GM23338 (cell line): ENCODE measurements at regions not wholly inside any gene's neighbourhood (a gene's known extent, or its start where the extent isn't known, plus 50 kb on each side); places are given as distances from the start of the nearest gene placed in this dataset.

Source experiments
- ATAC-seq: fragments of 200-7000 bp; cut with Tn5 transposase; 3 replicates; pipeline ENCODE4 v1.9.1; 2020
- DNase-seq: peaks from one replicate; pipeline ENCODE4 v3.0.0-alpha.2; 2015; ENCODE audit warnings: low spot score
- H2AFZ ChIP-seq: fragments of 200-600 bp; sonication (generic); 2 replicates; pipeline ENCODE4 v1.8.0; 2016; ENCODE audit warnings: antibody characterized with exemption, mild to moderate bottlenecking, moderate library complexity
- H3F3A ChIP-seq: fragments of 200-600 bp; sonication (generic); replicated peaks from 2 replicates; pipeline ENCODE4 v1.8.0; 2017; ENCODE audit warnings: antibody characterized with exemption, mixed run types, low read depth
- H3K27ac ChIP-seq: fragments of 200-600 bp; sonication (generic); 2 replicates; pipeline ENCODE4 v1.6.1; 2016; ENCODE audit warnings: low read depth
- H3K27me3 ChIP-seq: fragments of 200-600 bp; sonication (generic); 2 replicates; pipeline ENCODE4 v1.8.0; 2016; ENCODE audit warnings: mild to moderate bottlenecking, mixed run types, moderate library complexity; ENCODE audit not compliant: insufficient read depth
- H3K36me3 ChIP-seq: fragments of 200-600 bp; sonication (generic); 2 replicates; pipeline ENCODE4 v1.8.0; 2016; ENCODE audit warnings: mild to moderate bottlenecking; ENCODE audit not compliant: insufficient read depth
- H3K4me1 ChIP-seq: fragments of 200-600 bp; sonication (generic); 2 replicates; pipeline ENCODE4 v1.8.0; 2016; ENCODE audit warnings: mild to moderate bottlenecking, moderate library complexity; ENCODE audit not compliant: insufficient read depth
- H3K4me2 ChIP-seq: fragments of 200-600 bp; sonication (generic); 2 replicates; pipeline ENCODE4 v1.7.1; 2017; ENCODE audit warnings: mixed run types
- H3K4me3 ChIP-seq: fragments of 200-600 bp; sonication (generic); 2 replicates; pipeline ENCODE4 v1.6.1; 2016; ENCODE audit warnings: mixed run types
- H3K79me2 ChIP-seq: fragments of 200-600 bp; sonication (generic); replicated peaks from 2 replicates; pipeline ENCODE4 v1.8.0; 2017; ENCODE audit warnings: mild to moderate bottlenecking; ENCODE audit not compliant: insufficient read depth
- H3K9me2 ChIP-seq: fragments of 200-600 bp; sonication (generic); 2 replicates; pipeline ENCODE4 v1.8.0; 2017; ENCODE audit not compliant: insufficient read depth
- H4K20me1 ChIP-seq: fragments of 200-600 bp; sonication (generic); replicated peaks from 2 replicates; pipeline ENCODE4 v1.8.0; 2017; ENCODE audit warnings: mild to moderate bottlenecking; ENCODE audit not compliant: insufficient read depth
- H3K27ac Mint-ChIP-seq: 2 replicates; pipeline ENCODE4 v1.8.0; 2020; ENCODE audit warnings: inconsistent platforms, mild to moderate bottlenecking, moderate library complexity, mixed read lengths
- H3K27me3 Mint-ChIP-seq: 3 replicates; pipeline ENCODE4 v1.8.0; 2022; ENCODE audit warnings: low read depth, mild to moderate bottlenecking, moderate library complexity, mixed read lengths, inconsistent platforms; ENCODE audit not compliant: insufficient read depth, poor library complexity
- H3K36me3 Mint-ChIP-seq: 3 replicates; pipeline ENCODE4 v1.8.0; 2021; ENCODE audit warnings: low read depth, mild to moderate bottlenecking, inconsistent platforms, moderate library complexity, mixed read lengths
- H3K4me1 Mint-ChIP-seq: 3 replicates; pipeline ENCODE4 v1.8.0; 2020; ENCODE audit warnings: mild to moderate bottlenecking, inconsistent platforms, mixed read lengths
- H3K4me3 Mint-ChIP-seq: 3 replicates; pipeline ENCODE4 v1.8.0; 2021; ENCODE audit warnings: moderate library complexity, mild to moderate bottlenecking, inconsistent platforms, mixed read lengths
- H3K9me3 Mint-ChIP-seq: 3 replicates; pipeline ENCODE4 v1.8.0; 2020; ENCODE audit warnings: moderate library complexity, mild to moderate bottlenecking, inconsistent platforms, mixed read lengths
- CREB1 ChIP-seq: fragments of 250-450 bp; sonication (Bioruptor Pico); IDR thresholded peaks from 2 replicates; pipeline ENCODE4 v1.5.0; 2020; ENCODE audit warnings: low read depth, mild to moderate bottlenecking, moderate library complexity
- EZH2 ChIP-seq: fragments of 200-600 bp; sonication (generic); IDR thresholded peaks from one replicate; pipeline ENCODE4 v1.8.0; 2017; ENCODE audit warnings: antibody characterized with exemption, mild to moderate bottlenecking, low read depth; ENCODE audit not compliant: unreplicated experiment
- JUNB ChIP-seq: IDR thresholded peaks from one replicate; pipeline ENCODE4 v1.6.1; 2016; ENCODE audit warnings: antibody characterized with exemption; ENCODE audit not compliant: unreplicated experiment
- NANOG ChIP-seq: IDR thresholded peaks from 2 replicates; pipeline ENCODE4 v1.6.1; 2016; ENCODE audit warnings: antibody characterized with exemption, borderline replicate concordance
- POLR2AphosphoS5 ChIP-seq: IDR thresholded peaks from 2 replicates; pipeline ENCODE4 v1.6.1; 2016; ENCODE audit warnings: antibody characterized with exemption, low read depth
- ZNF331 ChIP-seq: fragments of 250-450 bp; sonication (Bioruptor Pico); IDR thresholded peaks from 2 replicates; pipeline ENCODE4 v1.5.0; 2020; ENCODE audit warnings: low read depth, mild to moderate bottlenecking, moderate library complexity
- ZNF462 ChIP-seq: fragments of 250-450 bp; sonication (Bioruptor Pico); IDR thresholded peaks from 2 replicates; pipeline ENCODE4 v1.5.0; 2020; ENCODE audit warnings: mild to moderate bottlenecking, moderate library complexity
- TF ChIP-seq, protein P1 (sequence below): IDR thresholded peaks from one replicate; pipeline ENCODE4 v1.6.1; 2018; ENCODE audit warnings: antibody characterized with exemption; ENCODE audit not compliant: unreplicated experiment
- TF ChIP-seq, protein P2 (sequence below), 2 experiments: fragments of 200-600 bp in 1 of 2; sonication (generic) in 1 of 2; conservative IDR thresholded peaks; 2 replicates each; pipeline versions ENCODE4 v1.5.1 to v1.6.1; 2016 to 2017; ENCODE audit warnings: antibody characterized with exemption in 2 of 2, low read depth in 2 of 2, mild to moderate bottlenecking in 2 of 2, moderate library complexity in 1 of 2

GRCh38 chr4:22949161-22949855 lies 256.6 kb downstream of the GBA3 start:
- TF ChIP-seq, protein P1, sequence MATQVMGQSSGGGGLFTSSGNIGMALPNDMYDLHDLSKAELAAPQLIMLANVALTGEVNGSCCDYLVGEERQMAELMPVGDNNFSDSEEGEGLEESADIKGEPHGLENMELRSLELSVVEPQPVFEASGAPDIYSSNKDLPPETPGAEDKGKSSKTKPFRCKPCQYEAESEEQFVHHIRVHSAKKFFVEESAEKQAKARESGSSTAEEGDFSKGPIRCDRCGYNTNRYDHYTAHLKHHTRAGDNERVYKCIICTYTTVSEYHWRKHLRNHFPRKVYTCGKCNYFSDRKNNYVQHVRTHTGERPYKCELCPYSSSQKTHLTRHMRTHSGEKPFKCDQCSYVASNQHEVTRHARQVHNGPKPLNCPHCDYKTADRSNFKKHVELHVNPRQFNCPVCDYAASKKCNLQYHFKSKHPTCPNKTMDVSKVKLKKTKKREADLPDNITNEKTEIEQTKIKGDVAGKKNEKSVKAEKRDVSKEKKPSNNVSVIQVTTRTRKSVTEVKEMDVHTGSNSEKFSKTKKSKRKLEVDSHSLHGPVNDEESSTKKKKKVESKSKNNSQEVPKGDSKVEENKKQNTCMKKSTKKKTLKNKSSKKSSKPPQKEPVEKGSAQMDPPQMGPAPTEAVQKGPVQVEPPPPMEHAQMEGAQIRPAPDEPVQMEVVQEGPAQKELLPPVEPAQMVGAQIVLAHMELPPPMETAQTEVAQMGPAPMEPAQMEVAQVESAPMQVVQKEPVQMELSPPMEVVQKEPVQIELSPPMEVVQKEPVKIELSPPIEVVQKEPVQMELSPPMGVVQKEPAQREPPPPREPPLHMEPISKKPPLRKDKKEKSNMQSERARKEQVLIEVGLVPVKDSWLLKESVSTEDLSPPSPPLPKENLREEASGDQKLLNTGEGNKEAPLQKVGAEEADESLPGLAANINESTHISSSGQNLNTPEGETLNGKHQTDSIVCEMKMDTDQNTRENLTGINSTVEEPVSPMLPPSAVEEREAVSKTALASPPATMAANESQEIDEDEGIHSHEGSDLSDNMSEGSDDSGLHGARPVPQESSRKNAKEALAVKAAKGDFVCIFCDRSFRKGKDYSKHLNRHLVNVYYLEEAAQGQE = no peak
- TF ChIP-seq NANOG (no peak), POLR2AphosphoS5 (no peak)

GRCh38 chr4:22947851-22948250 lies 255.1 kb downstream of the GBA3 start:
- Histone ChIP-seq H3K4me1 (peaks cover 14% of the 10 kb centered on the region), H4K20me1 (no peaks in the 10 kb centered on the region)
- TF ChIP-seq EZH2 (no peak), ZNF462 (CRISPR knock-in tag) (no peak), ZNF331 (CRISPR knock-in tag) (no peak), JUNB (no peak), CREB1 (CRISPR knock-in tag) (no peak), POLR2AphosphoS5 (no peak)
- TF ChIP-seq, protein P2, sequence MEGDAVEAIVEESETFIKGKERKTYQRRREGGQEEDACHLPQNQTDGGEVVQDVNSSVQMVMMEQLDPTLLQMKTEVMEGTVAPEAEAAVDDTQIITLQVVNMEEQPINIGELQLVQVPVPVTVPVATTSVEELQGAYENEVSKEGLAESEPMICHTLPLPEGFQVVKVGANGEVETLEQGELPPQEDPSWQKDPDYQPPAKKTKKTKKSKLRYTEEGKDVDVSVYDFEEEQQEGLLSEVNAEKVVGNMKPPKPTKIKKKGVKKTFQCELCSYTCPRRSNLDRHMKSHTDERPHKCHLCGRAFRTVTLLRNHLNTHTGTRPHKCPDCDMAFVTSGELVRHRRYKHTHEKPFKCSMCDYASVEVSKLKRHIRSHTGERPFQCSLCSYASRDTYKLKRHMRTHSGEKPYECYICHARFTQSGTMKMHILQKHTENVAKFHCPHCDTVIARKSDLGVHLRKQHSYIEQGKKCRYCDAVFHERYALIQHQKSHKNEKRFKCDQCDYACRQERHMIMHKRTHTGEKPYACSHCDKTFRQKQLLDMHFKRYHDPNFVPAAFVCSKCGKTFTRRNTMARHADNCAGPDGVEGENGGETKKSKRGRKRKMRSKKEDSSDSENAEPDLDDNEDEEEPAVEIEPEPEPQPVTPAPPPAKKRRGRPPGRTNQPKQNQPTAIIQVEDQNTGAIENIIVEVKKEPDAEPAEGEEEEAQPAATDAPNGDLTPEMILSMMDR (conservative IDR thresholded peaks at IDR 0.05; ENCODE audit: low read depth in 2 of 2) = no peak

More at GRCh38 chr4:22949161-22949855, 256.6 kb downstream of the GBA3 start:
- Mint-ChIP-seq H3K27me3 (peaks cover 1% of the 10 kb centered on the region), H3K36me3 (no peaks in the 10 kb centered on the region), H3K27ac (no peak overlapping the region), H3K4me3 (no peak overlapping the region), H3K9me3 (no peaks in the 10 kb centered on the region; the same call in 2 of the 3 replicates), H3K4me1 (no peaks in the 10 kb centered on the region; the same call in 2 of the 3 replicates)
- no peaks in the 10 kb centered on the region for H3F3A ChIP-seq
- H4K20me1 ChIP-seq = no peaks in the 10 kb centered on the region
- no peaks in the 10 kb centered on the region; the same call in 1 of the 2 replicates for H3K27me3 ChIP-seq
- H3K36me3 ChIP-seq = no peaks in the 10 kb centered on the region
- no peak overlapping the region for H3K4me3 ChIP-seq
- H3K79me2 ChIP-seq = no peaks in the 10 kb centered on the region
- H3K27ac ChIP-seq = no peak overlapping the region
- H3K9me2 ChIP-seq = no peaks in the 10 kb centered on the region
- H3K4me1 ChIP-seq = peaks cover 5% of the 10 kb centered on the region; the same call in 1 of the 2 replicates
- no peak for DNase-seq
- H3K4me2 ChIP-seq = no peak overlapping the region
- no peak for ATAC-seq
- no peak overlapping the region for H2AFZ ChIP-seq

More at GRCh38 chr4:22947851-22948250, 255.1 kb downstream of the GBA3 start:
- H3K4me3 ChIP-seq = no peak overlapping the region
- Mint-ChIP-seq H3K27me3 (peaks cover 3% of the 10 kb centered on the region), H3K9me3 (no peaks in the 10 kb centered on the region; the same call in 2 of the 3 replicates), H3K4me1 (peaks cover 12% of the 10 kb centered on the region), H3K36me3 (no peaks in the 10 kb centered on the region), H3K4me3 (no peak overlapping the region), H3K27ac (no peak overlapping the region)
- H3K4me2 ChIP-seq = no peak overlapping the region
- H3K27ac ChIP-seq = no peak overlapping the region
- no peaks in the 10 kb centered on the region for H3K9me2 ChIP-seq
- no peaks in the 10 kb centered on the region for H3F3A ChIP-seq
- H2AFZ ChIP-seq = no peak overlapping the region
- H3K27me3 ChIP-seq = no peaks in the 10 kb centered on the region; the same call in 1 of the 2 replicates
- no peak for ATAC-seq
- DNase-seq = no peak
- H3K79me2 ChIP-seq = no peaks in the 10 kb centered on the region
- no peaks in the 10 kb centered on the region for H3K36me3 ChIP-seq
